ENCODE measurements at regions not wholly inside any gene's neighbourhood (a gene's known extent, or its start where the extent isn't known, plus 50 kb on each side); places are given as distances from the start of the nearest gene placed in this dataset.

GRCh38 chr3:56918111-56918568 lies 116.4 kb upstream of the ARHGEF3 start:
- TF ChIP-seq CTCF (IDR thresholded peaks at IDR 0.05; ENCODE audit: insufficient read depth, low read length, poor library complexity, severe bottlenecking) = no peak
- TF ChIP-seq EZH2phosphoT487 (conservative IDR thresholded peaks at IDR 0.05; ENCODE audit: low read length) = no peak

Data from SU-DHL-6 (cell line).